NCI-H128 (cell line): ENCODE measurements at regions not wholly inside any gene's neighbourhood (a gene's known extent, or its start where the extent isn't known, plus 50 kb on each side); places are given as distances from the start of the nearest gene placed in this dataset.
"Not testable (repeated sequence)": the region's sequence is repeated elsewhere in the genome, so short reads cannot be mapped to it uniquely, and the experiment has no call there.

Experiments
- DNase-seq: peaks from one replicate; lab custom pipeline; 2025; ENCODE audit not compliant: unreplicated experiment; lab: John Stamatoyannopoulos, UW

DNA sequence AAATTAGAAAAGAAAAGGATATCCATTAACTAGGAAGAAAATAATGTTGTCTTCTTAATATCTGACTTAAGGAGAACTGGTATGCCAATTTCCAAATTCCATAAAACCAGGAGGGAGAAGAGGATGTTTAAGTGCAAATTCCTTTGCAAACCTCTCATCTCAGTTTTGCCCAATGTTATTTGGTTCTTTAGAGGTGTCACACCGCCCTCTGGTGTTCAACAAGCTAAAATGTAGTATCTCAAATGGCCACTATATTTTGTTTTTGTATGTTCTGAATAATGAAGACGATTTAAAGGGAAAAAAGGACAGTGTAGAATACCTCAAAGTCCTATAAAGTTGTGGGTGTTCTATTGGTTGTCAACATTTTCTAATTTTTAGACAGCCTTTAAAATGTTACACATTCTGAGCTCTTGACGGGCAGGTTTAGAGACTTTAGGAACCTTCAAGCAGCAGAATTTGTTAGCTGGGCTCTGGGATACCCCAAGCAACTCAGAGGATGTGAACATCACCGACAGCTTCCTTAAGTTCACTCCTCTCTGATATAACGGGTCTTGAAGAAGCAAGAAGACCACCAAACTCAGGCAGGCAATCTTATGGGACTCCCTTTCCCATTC lies 458.3 kb downstream of the MFSD1 start:
- DNase-seq, result no peak

DNA sequence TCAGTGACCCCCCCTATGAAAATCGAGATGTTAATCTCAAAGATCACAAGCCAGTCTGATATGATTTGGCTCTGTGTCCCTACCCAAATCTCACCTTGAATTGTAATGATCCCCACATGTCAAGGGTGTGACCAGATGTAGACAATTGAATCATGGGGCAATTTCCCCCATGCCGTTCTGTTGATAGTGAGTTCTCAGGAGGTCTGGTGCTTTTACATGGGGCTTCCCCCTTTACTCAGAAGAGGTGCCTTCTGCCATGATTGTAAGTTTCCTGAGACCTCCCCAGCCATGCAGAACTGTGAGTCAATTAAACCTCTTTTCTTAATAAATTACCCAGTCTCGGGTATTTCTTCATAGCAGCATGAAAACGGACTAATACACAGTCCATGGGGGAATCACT lies 459.5 kb downstream of the MFSD1 start:
- not testable (repeated sequence) for DNase-seq

GRCh38 chr3:159263750-159264553 lies 462.1 kb downstream of the MFSD1 start:
- no peak for DNase-seq

GRCh38 chr3:159265705-159266104 lies 463.9 kb downstream of the MFSD1 start:
- DNase-seq, result no peak

DNA sequence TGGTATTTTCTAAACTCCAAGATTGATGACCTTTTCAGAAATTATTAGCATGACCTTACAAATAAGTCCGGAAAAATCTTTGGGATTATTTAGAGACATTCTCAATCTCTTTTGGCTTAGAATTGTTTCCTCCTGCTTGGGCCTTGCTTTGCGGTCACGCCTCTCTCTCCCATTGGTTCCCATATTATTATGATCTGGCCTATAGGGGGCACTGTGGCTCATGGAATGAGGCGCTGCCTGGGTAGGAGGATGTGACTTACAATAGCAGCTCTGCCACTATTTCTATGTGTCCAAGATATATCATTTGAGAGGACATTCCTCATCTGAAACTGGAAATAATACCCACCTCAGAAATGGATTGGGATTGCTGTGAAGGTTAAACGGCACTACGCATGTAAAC lies 464.9 kb downstream of the MFSD1 start:
- DNase-seq, result peak; percentile 8

GRCh38 chr3:159271799-159272512 lies 470.1 kb downstream of the MFSD1 start:
- no peak for DNase-seq

- DNase-seq, result no peak
These were observed 471.2 kb downstream of the MFSD1 start for GRCh38 chr3:159273070-159273469.

- no peak for DNase-seq
These were observed 471.8 kb downstream of the MFSD1 start for GRCh38 chr3:159273608-159274007.

- DNase-seq, result no peak
These were observed 473.9 kb downstream of the MFSD1 start for GRCh38 chr3:159275741-159276140.

GRCh38 chr3:159277814-159278213 lies 476.0 kb downstream of the MFSD1 start:
- DNase-seq, result no peak

DNA sequence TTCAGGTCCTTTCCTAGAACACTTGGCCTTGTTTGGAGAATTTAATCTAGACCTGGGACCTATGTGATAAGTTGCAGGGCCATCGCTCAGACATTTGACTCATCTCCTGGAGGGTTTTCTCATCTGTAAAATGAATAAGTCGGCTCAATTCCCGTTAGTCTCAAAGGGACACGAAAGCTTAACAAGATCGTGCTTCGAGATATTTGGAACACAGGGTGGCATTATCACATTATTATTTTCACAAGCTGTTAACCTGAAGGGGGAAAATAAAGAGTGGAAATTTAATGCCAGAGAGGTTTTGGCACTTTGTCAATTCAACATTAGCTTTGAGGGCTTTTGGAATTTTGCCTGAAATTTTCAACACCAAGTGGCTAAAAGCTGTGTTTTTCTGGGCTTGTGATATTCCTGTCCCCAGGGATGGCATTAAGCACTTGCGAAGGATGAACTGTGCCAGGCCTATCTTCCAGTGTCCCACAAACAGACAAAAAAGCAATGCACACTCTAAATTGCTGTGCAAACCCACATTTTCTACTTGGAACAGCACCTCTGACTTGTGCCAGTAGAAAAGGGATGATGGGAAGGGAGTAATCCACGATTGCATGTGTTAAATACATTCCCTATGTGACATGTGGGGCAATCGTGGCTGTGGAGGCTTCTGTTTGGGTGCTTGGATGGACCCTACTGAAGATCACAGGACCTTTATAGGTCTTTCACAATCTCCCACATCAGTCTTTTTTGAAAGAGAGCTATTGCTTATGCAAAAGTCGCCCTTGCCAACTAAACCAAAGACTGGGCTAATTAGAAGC lies 478.7 kb downstream of the MFSD1 start:
- peak; percentile 90 for DNase-seq

DNA sequence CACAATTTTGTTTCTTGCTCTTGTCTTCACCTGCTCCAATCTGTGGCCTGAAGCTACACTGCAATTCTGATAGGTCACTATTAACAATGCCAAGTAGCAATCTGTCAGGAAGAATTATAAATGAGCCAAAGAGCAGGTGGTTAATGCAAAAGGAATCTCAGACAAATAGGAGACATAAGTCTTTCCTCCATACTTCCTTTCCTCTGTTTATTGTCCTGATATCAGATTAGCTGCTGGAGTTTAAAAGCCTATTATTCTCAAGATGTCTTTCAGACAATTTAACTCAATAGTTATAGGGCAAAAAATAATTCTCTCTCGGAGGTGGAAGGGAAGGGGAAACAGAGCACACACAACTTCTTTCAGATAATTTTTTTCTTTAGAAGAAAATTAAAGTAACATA lies 491.6 kb downstream of the MFSD1 start:
- no peak for DNase-seq

DNA sequence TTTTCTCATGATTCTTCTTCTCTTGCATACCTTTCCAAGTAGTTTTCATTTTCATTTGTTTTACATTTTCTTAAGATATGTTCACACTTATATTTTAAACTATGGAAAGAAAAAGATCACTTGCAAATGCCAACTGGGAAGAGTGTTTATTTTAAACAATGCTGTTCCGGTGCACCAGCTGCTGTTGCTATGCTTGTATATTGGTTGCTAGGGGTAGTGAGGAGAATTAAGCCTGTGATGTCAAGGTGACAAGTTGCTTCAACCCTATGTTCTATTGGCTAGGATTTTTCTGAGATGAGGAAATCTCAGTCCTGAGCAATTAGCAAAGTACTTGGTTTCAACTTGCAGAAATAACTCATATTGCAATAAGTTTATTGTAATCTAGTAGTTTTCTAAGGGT lies 500.1 kb downstream of the MFSD1 start:
- no peak for DNase-seq

GRCh38 chr3:159305017-159305416 lies 503.2 kb downstream of the MFSD1 start:
- DNase-seq, result no peak

DNA sequence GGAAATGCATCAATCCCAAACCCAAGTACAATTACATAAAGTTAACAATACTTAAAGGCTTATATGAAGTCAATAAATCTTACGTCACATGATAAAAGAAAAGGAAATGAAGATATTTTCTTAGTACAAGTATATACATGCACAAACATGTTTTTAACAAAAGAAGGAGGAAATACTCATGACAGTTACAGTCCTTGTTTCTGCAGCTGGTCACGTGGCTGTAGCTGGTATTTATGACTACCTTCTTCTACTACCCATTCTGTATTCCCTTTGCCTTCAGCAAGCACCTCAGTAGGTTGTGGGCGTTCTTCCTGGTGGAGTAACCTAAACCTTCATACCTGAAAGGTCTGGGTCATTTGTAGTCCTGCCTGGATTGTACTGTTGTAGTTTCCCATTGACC lies 514.9 kb downstream of the MFSD1 start:
- not testable (repeated sequence) for DNase-seq

- DNase-seq, result no peak
These were observed 517.3 kb downstream of the MFSD1 start for GRCh38 chr3:159319156-159319555.

DNA sequence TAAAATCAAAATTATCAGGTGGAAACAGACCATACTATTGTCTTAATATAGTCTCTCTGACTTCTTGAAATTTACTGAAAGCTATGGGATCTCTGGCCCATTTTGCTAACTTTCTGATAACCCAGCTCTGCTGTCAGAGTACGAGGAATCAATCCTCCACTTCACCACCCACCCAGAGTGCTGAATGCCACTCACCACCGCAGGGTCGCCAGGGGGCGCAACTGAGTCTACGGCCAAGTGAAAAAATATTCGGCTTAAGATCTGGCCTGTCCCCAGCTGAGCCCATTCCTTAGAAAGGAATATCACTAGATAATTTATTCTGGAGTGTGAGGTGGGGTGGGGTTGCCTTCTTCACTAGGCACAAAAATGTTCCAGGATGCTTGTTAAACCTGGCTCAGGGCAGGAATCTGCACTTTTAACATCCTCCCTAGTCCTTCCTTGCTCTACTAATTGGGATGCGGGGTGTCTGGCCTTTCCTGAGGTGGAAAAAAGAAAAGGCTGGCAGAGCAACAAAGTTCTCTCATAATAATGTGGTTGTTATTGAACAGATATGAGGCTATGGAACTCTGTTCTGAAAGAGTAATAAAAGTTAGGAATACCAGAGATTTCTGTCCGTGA lies 520.6 kb downstream of the MFSD1 start:
- DNase-seq, result no peak

DNA sequence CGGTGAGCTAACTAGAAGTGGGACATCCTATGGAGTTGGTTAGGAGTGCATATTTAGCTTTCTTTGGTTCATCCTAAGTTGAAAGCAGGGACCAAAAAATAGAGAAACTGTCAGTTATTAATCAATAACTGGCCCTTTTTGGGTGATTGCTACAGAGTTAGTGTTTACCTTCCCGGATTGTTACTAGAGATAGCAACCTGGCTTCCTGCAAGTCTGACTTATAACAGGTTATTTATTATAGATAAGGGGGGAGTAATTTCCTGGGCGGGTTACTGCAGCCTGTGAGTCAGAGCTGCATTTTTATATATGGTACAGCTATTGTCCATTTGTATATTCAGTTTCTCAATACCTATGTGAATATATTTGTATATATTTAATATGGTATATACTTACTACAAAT lies 522.0 kb downstream of the MFSD1 start:
- no peak for DNase-seq

DNA sequence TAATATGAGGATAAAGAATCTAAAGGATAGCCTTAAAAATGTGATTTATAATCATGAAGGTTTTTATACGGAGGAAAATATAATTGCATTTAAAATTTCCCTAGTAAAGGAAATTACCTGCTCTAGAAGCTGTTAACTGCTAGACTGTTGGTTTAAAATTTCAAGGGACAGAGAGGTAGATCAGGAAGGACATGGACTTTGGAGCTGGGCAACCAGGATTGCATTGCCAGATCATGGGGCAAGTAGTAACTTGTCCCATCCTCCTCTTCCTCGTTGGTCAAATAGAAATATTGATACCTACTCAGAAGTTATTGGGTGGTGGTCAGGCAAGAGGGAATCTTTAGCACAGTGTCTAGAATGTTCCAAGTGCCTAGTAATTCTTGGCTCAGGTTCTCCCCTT lies 525.1 kb downstream of the MFSD1 start:
- no peak for DNase-seq

- no peak for DNase-seq
These were observed 530.8 kb downstream of the MFSD1 start for GRCh38 chr3:159332535-159333099.

DNA sequence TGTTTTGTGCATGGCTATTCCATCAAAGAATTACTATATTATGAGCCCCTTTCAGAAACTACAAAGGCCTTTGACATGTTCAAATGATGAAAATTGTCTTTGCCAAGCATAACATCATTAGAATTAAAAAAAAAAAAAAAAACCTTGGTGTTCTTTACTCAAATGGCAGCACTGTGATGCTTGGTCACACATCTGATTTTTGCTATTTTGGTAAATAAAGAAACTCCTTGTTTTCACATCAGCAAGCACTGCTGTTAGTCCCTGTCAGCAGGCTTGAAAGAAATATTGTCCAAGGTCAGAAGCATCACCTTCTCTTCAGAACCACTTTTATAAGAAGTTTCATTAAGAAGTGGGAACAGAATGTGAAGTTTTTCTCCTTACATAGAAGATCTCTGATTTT lies 537.3 kb downstream of the MFSD1 start:
- DNase-seq, result no peak
